Activated gamma-delta T cell treated with Interleukin-2 at 50 U/mL for 16 hours (primary cell): ENCODE measurements at regions not wholly inside any gene's neighbourhood (a gene's known extent, or its start where the extent isn't known, plus 50 kb on each side); places are given as distances from the start of the nearest gene placed in this dataset.

Experiments used
- DNase-seq: peaks from one replicate; pipeline ENCODE4 v3.0.0-alpha.2; 2020

- DNase-seq: no peak
Observed at GRCh38 chr2:160680294-160680693, 186.7 kb upstream of the RBMS1 start.

GRCh38 chr2:160680974-160681373, 187.4 kb upstream of the RBMS1 start:
- no peak for DNase-seq

GRCh38 chr2:160683206-160683605, 189.6 kb upstream of the RBMS1 start:
- no peak for DNase-seq

- DNase-seq: no peak
Observed at GRCh38 chr2:160687629-160688028, 194.0 kb upstream of the RBMS1 start.

GRCh38 chr2:160689441-160689840, 195.8 kb upstream of the RBMS1 start:
- DNase-seq: no peak

- no peak for DNase-seq
Observed at GRCh38 chr2:160694221-160694620, 200.6 kb upstream of the RBMS1 start.

GRCh38 chr2:160694631-160695030, 201.0 kb upstream of the RBMS1 start:
- no peak for DNase-seq

GRCh38 chr2:160695402-160696086, 201.9 kb upstream of the RBMS1 start:
- DNase-seq: no peak

GRCh38 chr2:160696087-160696452, 202.5 kb upstream of the RBMS1 start:
- no peak for DNase-seq

- DNase-seq: no peak
Observed at GRCh38 chr2:160697817-160698216, 204.2 kb upstream of the RBMS1 start.

GRCh38 chr2:160700021-160700814, 206.6 kb upstream of the RBMS1 start:
- DNase-seq: no peak

GRCh38 chr2:160701822-160702221, 208.2 kb upstream of the RBMS1 start:
- no peak for DNase-seq

- no peak for DNase-seq
Observed at GRCh38 chr2:160702754-160703153, 209.1 kb upstream of the RBMS1 start.

- peak; percentile 4 for DNase-seq
Observed at GRCh38 chr2:160703648-160704585, 210.3 kb upstream of the RBMS1 start.

- no peak for DNase-seq
Observed at GRCh38 chr2:160715428-160715827, 221.8 kb upstream of the RBMS1 start.

GRCh38 chr2:160719116-160719515, 225.5 kb upstream of the RBMS1 start:
- DNase-seq: no peak

GRCh38 chr2:160720098-160720497, 226.5 kb upstream of the RBMS1 start:
- DNase-seq: no peak

GRCh38 chr2:160721089-160722040, 227.8 kb upstream of the RBMS1 start:
- DNase-seq: no peak

GRCh38 chr2:160726046-160726445, 232.4 kb upstream of the RBMS1 start:
- DNase-seq: no peak

GRCh38 chr2:160730296-160730995, 236.8 kb upstream of the RBMS1 start:
- no peak for DNase-seq

GRCh38 chr2:160731415-160731814, 237.8 kb upstream of the RBMS1 start:
- no peak for DNase-seq

- DNase-seq: no peak
Observed at GRCh38 chr2:160731856-160732255, 238.2 kb upstream of the RBMS1 start.
